ENCODE measurements at regions not wholly inside any gene's neighbourhood (a gene's known extent, or its start where the extent isn't known, plus 50 kb on each side); places are given as distances from the start of the nearest gene placed in this dataset.

DNA sequence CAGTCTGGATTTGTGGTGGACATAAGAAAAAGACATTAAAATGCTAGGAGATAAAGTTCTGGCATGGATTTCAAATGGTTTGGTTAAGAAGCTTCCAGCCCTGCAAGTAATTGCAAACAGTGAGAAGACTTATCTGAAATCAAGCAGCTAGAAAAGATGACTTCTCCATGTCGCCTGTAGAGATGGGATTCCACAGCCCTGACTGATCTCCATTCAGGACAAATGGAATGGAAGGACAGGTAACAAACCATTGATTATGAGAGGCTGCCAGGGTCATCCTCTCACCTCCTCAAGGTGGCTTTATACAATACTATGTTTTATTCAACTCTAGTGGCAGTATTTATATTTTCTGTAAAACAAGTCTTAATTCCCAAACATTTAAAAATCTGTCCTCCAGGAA, 237.9 kb downstream of the HLX start:
- ChIA-PET POLR2A (ENCODE audit: unreplicated experiment) (no interaction called here), CTCF (no interaction called here)
- peak overlapping the region; percentile 45 for H3K4me2 ChIP-seq (ENCODE audit: low read length)

DNA sequence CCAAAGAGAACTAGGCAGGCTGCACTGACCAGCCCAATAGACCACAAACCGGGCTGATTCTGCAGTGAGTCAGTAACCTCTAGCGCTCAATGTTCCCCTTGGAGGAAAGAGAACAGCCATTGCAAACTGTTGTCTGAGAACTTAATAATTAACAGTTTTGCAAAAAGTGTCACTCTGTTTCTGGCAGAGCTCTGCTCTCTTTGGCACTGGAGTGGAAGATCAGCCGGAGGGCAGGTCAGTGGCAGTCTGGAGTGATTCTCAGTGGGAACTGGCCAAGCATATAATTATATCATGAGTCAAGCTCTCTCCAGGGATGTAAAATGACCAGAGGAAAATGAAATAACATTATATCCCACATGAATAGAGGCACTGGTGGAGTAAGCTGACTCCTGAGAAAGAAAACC, 238.3 kb downstream of the HLX start:
- ChIA-PET POLR2A (ENCODE audit: unreplicated experiment) (no interaction called here), CTCF (no interaction called here)
- Histone ChIP-seq H3K27me3 (ENCODE audit: low read length) (no peaks in the 10 kb centered on the region), H3K27ac (ENCODE audit: low read length) (peak overlapping the region; percentile 44), H3F3A (ENCODE audit: low read length, unreplicated experiment) (no peaks in the 10 kb centered on the region), H3K4me1 (ENCODE audit: insufficient read depth, low read length) (peaks cover 30% of the 10 kb centered on the region), H3K4me3 (ENCODE audit: low read length) (no peak overlapping the region), H3K9me3 (ENCODE audit: low read length) (no peaks in the 10 kb centered on the region), H3K9ac (ENCODE audit: low read length) (no peak overlapping the region), H2AFZ (ENCODE audit: low read length) (peak overlapping the region; percentile 20), H3K79me2 (ENCODE audit: low read length) (no peaks in the 10 kb centered on the region), H3K4me2 (ENCODE audit: low read length) (peak overlapping the region; percentile 45), H4K20me1 (ENCODE audit: low read length) (no peaks in the 10 kb centered on the region), H3K36me3 (ENCODE audit: low read depth, low read length) (no peaks in the 10 kb centered on the region), H3K9me2 (replicated peaks; ENCODE audit: low read length) (no peaks in the 10 kb centered on the region)
- peak; percentile 77 for DNase-seq
- intact Hi-C loops (cut with micrococcal nuclease), result loop anchor here (5.0 kb wide), 1 partner anchor 45 kb away; no protein-coding TSS in a partner anchor
- peak; percentile 94 for ATAC-seq
- TF ChIP-seq EZH2phosphoT487 (IDR thresholded peaks at IDR 0.05; ENCODE audit: borderline replicate concordance, low read length), result no peak
- TF ChIP-seq EZH2 (IDR thresholded peaks at IDR 0.05; ENCODE audit: low read length, unreplicated experiment), result no peak
- no peak for TF ChIP-seq CTCF (conservative IDR thresholded peaks at IDR 0.05; ENCODE audit: low read depth, low read length)
- no TSS peak for BruUV-seq (replicated peaks)

More for the DNA sequence above, 237.9 kb downstream of the HLX start:
- Histone ChIP-seq H3K36me3 (ENCODE audit: low read depth, low read length) (no peaks in the 10 kb centered on the region), H3F3A (ENCODE audit: low read length, unreplicated experiment) (no peaks in the 10 kb centered on the region), H3K4me1 (ENCODE audit: insufficient read depth, low read length) (peaks cover 25% of the 10 kb centered on the region), H2AFZ (ENCODE audit: low read length) (peak overlapping the region; percentile 20), H3K79me2 (ENCODE audit: low read length) (no peaks in the 10 kb centered on the region), H4K20me1 (ENCODE audit: low read length) (no peaks in the 10 kb centered on the region), H3K9me3 (ENCODE audit: low read length) (no peaks in the 10 kb centered on the region), H3K27ac (ENCODE audit: low read length) (peak overlapping the region; percentile 44), H3K9me2 (replicated peaks; ENCODE audit: low read length) (no peaks in the 10 kb centered on the region), H3K27me3 (ENCODE audit: low read length) (no peaks in the 10 kb centered on the region), H3K9ac (ENCODE audit: low read length) (no peak overlapping the region), H3K4me3 (ENCODE audit: low read length) (no peak overlapping the region)
- TF ChIP-seq EZH2phosphoT487 (IDR thresholded peaks at IDR 0.05; ENCODE audit: borderline replicate concordance, low read length), result no peak
- TF ChIP-seq CTCF (conservative IDR thresholded peaks at IDR 0.05; ENCODE audit: low read depth, low read length), result no peak
- no peak for TF ChIP-seq EZH2 (IDR thresholded peaks at IDR 0.05; ENCODE audit: low read length, unreplicated experiment)
- intact Hi-C loops (cut with micrococcal nuclease), result loop anchor here (5.0 kb wide), 1 partner anchor 45 kb away; no protein-coding TSS in a partner anchor
- no TSS peak for BruUV-seq (replicated peaks)
- ATAC-seq (peak; percentile 7), DNase-seq (peak; percentile 7)

DNA sequence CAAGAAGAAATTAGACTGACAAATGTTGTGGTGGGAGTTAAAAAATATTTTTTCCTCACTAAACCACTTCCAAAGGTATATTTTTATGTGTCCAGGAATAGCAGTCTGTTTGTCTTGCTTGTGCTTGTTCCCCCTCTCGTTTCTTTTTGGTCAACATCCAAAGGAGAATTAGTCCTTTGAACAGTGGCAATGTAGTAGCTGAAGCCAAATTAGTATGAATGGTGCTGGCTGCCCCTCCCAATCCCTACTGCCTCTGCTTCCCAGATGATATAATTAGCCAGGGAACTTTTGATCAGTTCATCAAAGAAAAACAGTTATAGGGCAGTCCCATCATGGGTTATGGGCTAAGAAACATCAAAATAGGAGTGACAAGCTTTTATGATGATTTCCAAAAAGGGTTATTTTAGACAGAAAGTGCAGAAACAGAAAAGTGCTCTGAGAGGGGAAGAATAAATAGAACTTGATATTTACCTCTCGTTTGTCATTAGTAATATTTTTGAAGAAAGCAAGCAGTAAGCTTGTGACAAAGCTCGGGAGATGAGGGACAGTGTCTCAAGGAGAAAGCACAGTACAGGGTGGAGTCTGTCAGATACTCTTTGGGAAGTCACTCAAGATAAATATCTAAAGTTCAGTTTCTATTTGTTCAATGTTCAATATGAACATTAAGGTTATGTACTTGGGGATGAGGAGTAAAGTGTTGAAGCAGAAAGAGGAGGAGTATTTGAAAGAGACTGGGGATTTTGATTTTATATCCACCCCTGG, 239.1 kb downstream of the HLX start:
- no TSS peak for BruUV-seq (replicated peaks)
- Histone ChIP-seq H4K20me1 (ENCODE audit: low read length) (no peaks in the 10 kb centered on the region), H3K27ac (ENCODE audit: low read length) (peak overlapping the region; percentile 44), H3K27me3 (ENCODE audit: low read length) (no peaks in the 10 kb centered on the region), H3F3A (ENCODE audit: low read length, unreplicated experiment) (no peaks in the 10 kb centered on the region), H3K4me3 (ENCODE audit: low read length) (no peak overlapping the region), H3K9me3 (ENCODE audit: low read length) (no peaks in the 10 kb centered on the region), H3K36me3 (ENCODE audit: low read depth, low read length) (no peaks in the 10 kb centered on the region), H3K79me2 (ENCODE audit: low read length) (no peaks in the 10 kb centered on the region), H2AFZ (ENCODE audit: low read length) (no peak overlapping the region; the same call in 1 of the 2 replicates), H3K4me1 (ENCODE audit: insufficient read depth, low read length) (peaks cover 35% of the 10 kb centered on the region), H3K9ac (ENCODE audit: low read length) (no peak overlapping the region), H3K9me2 (replicated peaks; ENCODE audit: low read length) (no peaks in the 10 kb centered on the region), H3K4me2 (ENCODE audit: low read length) (peak overlapping the region; percentile 45)
- DNase-seq (peak; percentile 10), ATAC-seq (no peak)
- CTCF ChIA-PET, result no interaction called here
- POLR2A ChIA-PET (ENCODE audit: unreplicated experiment), result no interaction called here
- intact Hi-C loops (cut with micrococcal nuclease), result loop anchor here (5.0 kb wide), 1 partner anchor 44 kb away; no protein-coding TSS in a partner anchor
- TF ChIP-seq EZH2 (IDR thresholded peaks at IDR 0.05; ENCODE audit: low read length, unreplicated experiment) (no peak), CTCF (conservative IDR thresholded peaks at IDR 0.05; ENCODE audit: low read depth, low read length) (no peak), EZH2phosphoT487 (IDR thresholded peaks at IDR 0.05; ENCODE audit: borderline replicate concordance, low read length) (no peak)

All from PC-3 (cell line).